IMR-90 (cell line): ENCODE measurements at regions not wholly inside any gene's neighbourhood (a gene's known extent, or its start where the extent isn't known, plus 50 kb on each side); places are given as distances from the start of the nearest gene placed in this dataset.

Experiments
- ATAC-seq: fragments of 200-7000 bp; cut with Tn5 transposase; 2 replicates; pipeline ENCODE4 v1.9.1; 2020; ENCODE audit warnings: low read depth, mild to moderate bottlenecking, moderate library complexity
- BruUV-seq: library from RNA; stranded (reverse); fragments of 400-500 nt; replicated peaks from 2 replicates; lab custom pipeline; 2021; lab: Mats Ljungman, UMichigan
- CTCF ChIA-PET: fragments of 300-600 bp; formaldehyde crosslinking; extraction: SDS; loops from one replicate; lab custom pipeline; 2021; ENCODE audit warnings: antibody characterized with exemption; lab: Yijun Ruan, JAX
- POLR2A ChIA-PET: fragments of 300-600 bp; sonication (Branson Sonifier 250); formaldehyde crosslinking; loops from one replicate; lab custom pipeline; 2022; ENCODE audit warnings: antibody characterized with exemption; ENCODE audit not compliant: unreplicated experiment; lab: Charles Lee
- DNase-seq: peaks from one replicate; pipeline ENCODE4 v3.0.0; 2013
- H2AFZ ChIP-seq: replicated peaks from 2 replicates; pipeline ENCODE3; 2013; ENCODE audit warnings: low read length, mild to moderate bottlenecking; ENCODE audit not compliant: poor library complexity
- H2AK5ac ChIP-seq: 2 replicates; pipeline ENCODE4 v1.6.1; 2013; ENCODE audit warnings: low read depth, low read length, inconsistent platforms
- H2AK9ac ChIP-seq: replicated peaks from 2 replicates; pipeline ENCODE3; 2013; ENCODE audit warnings: mild to moderate bottlenecking, low read depth, low read length, moderate library complexity; ENCODE audit not compliant: poor library complexity
- H2BK120ac ChIP-seq: 2 replicates; pipeline ENCODE4 v1.6.1; 2013; ENCODE audit warnings: low read depth, low read length, inconsistent platforms
- H2BK15ac ChIP-seq: 3 replicates; pipeline ENCODE4 v1.6.1; 2013; ENCODE audit warnings: low read depth, low read length, inconsistent platforms
- H2BK20ac ChIP-seq: 2 replicates; pipeline ENCODE4 v1.6.1; 2013; ENCODE audit warnings: low read depth, mild to moderate bottlenecking, inconsistent platforms, low read length, moderate library complexity
- H2BK5ac ChIP-seq: 2 replicates; pipeline ENCODE4 v1.6.1; 2013; ENCODE audit warnings: mild to moderate bottlenecking, low read depth, low read length, inconsistent platforms; ENCODE audit not compliant: poor library complexity, severe bottlenecking
- H3K14ac ChIP-seq: replicated peaks from 2 replicates; pipeline ENCODE4 v1.6.1; 2013; ENCODE audit warnings: low read depth, low read length, inconsistent platforms
- H3K18ac ChIP-seq: 2 replicates; pipeline ENCODE4 v1.6.1; 2013; ENCODE audit warnings: low read depth, low read length, control low read depth
- H3K23ac ChIP-seq: 2 replicates; pipeline ENCODE4 v1.6.1; 2013; ENCODE audit warnings: low read depth, low read length, inconsistent platforms
- H3K27ac ChIP-seq: 2 replicates; pipeline ENCODE4 v1.5.1; 2013; ENCODE audit warnings: mild to moderate bottlenecking, control low read depth, low read length; ENCODE audit not compliant: insufficient read depth
- H3K27me3 ChIP-seq: 2 replicates; pipeline ENCODE4 v1.6.1; 2013; ENCODE audit warnings: low read length; ENCODE audit not compliant: control insufficient read depth, insufficient read depth
- H3K36me3 ChIP-seq: 2 replicates; pipeline ENCODE4 v1.6.1; 2013; ENCODE audit warnings: low read length, mixed read lengths; ENCODE audit not compliant: control insufficient read depth, insufficient read depth
- H3K4ac ChIP-seq: 2 replicates; pipeline ENCODE4 v1.6.1; 2013; ENCODE audit warnings: low read depth, low read length, inconsistent platforms
- H3K4me1 ChIP-seq: 2 replicates; pipeline ENCODE4 v1.6.1; 2013; ENCODE audit warnings: low read length, mixed read lengths; ENCODE audit not compliant: control insufficient read depth, insufficient read depth
- H3K4me2 ChIP-seq: 2 replicates; pipeline ENCODE4 v1.6.1; 2013; ENCODE audit warnings: low read depth, mild to moderate bottlenecking, control low read depth, low read length, moderate library complexity
- H3K4me3 ChIP-seq: 2 replicates; pipeline ENCODE4 v1.5.1; 2013; ENCODE audit warnings: low read depth, mild to moderate bottlenecking, control low read depth, low read length, moderate library complexity; ENCODE audit not compliant: insufficient read depth
- H3K56ac ChIP-seq: 2 replicates; pipeline ENCODE4 v1.6.1; 2013; ENCODE audit warnings: low read length, inconsistent platforms; ENCODE audit not compliant: insufficient read depth; ENCODE audit errors: extremely low read depth
- H3K79me1 ChIP-seq, 2 experiments: 2 replicates each; pipeline ENCODE4 v1.6.1; 2013; ENCODE audit warnings: low read length in 2 of 2, inconsistent platforms in 1 of 2, low read depth in 1 of 2
- H3K9ac ChIP-seq: 2 replicates; pipeline ENCODE4 v1.6.1; 2013; ENCODE audit warnings: low read depth, low read length, control low read depth
- H3K9me1 ChIP-seq: 2 replicates; pipeline ENCODE4 v1.6.1; 2013; ENCODE audit warnings: low read length, inconsistent platforms; ENCODE audit not compliant: insufficient read depth
- H3K9me3 ChIP-seq: 2 replicates; pipeline ENCODE4 v1.6.1; 2013; ENCODE audit warnings: low read length; ENCODE audit not compliant: control insufficient read depth, insufficient read depth
- H4K20me1 ChIP-seq: 2 replicates; pipeline ENCODE4 v1.6.1; 2013; ENCODE audit warnings: low read length, inconsistent platforms; ENCODE audit not compliant: insufficient read depth
- H4K5ac ChIP-seq: 2 replicates; pipeline ENCODE4 v1.6.1; 2013; ENCODE audit warnings: mild to moderate bottlenecking, low read depth, low read length, control low read depth
- H4K8ac ChIP-seq, 2 experiments: 2 replicates each; pipeline ENCODE4 v1.6.1; 2013; ENCODE audit warnings: low read depth in 2 of 2, low read length in 2 of 2, control low read depth in 1 of 2, inconsistent platforms in 1 of 2
- H4K91ac ChIP-seq: 2 replicates; pipeline ENCODE4 v1.6.1; 2013; ENCODE audit warnings: low read depth, low read length, inconsistent platforms; ENCODE audit not compliant: insufficient read depth
- BHLHE40 ChIP-seq: fragments of 150-350 bp; IDR thresholded peaks from 2 replicates; pipeline ENCODE4 v1.6.1; 2016; ENCODE audit warnings: mild to moderate bottlenecking, low read depth, low read length
- CEBPB ChIP-seq: IDR thresholded peaks from 2 replicates; pipeline ENCODE4 v1.6.1; 2012; ENCODE audit warnings: low read depth, low read length, improper control_type of control experiment
- CHD1 ChIP-seq: IDR thresholded peaks from 2 replicates; pipeline ENCODE4 v1.6.1; 2012; ENCODE audit warnings: low read depth, low read length, improper control_type of control experiment
- FOS ChIP-seq: fragments of 150-350 bp; IDR thresholded peaks from 2 replicates; pipeline ENCODE4 v1.6.1; 2016; ENCODE audit warnings: low read depth, low read length
- MAFK ChIP-seq: IDR thresholded peaks from 2 replicates; pipeline ENCODE4 v1.6.1; 2012; ENCODE audit warnings: low read depth, low read length, improper control_type of control experiment
- MAZ ChIP-seq: IDR thresholded peaks from 2 replicates; pipeline ENCODE4 v1.6.1; 2012; ENCODE audit warnings: low read depth, mild to moderate bottlenecking, low read length, improper control_type of control experiment, moderate library complexity, borderline replicate concordance
- MXI1 ChIP-seq: IDR thresholded peaks from 2 replicates; pipeline ENCODE4 v1.6.1; 2012; ENCODE audit warnings: low read depth, mild to moderate bottlenecking, low read length, moderate library complexity, borderline replicate concordance
- NFE2L2 ChIP-seq: fragments of 150-350 bp; IDR thresholded peaks from 2 replicates; pipeline ENCODE4 v1.6.1; 2016; ENCODE audit warnings: low read depth, mild to moderate bottlenecking, low read length
- POLR2A ChIP-seq: IDR thresholded peaks from 2 replicates; pipeline ENCODE4 v1.6.1; 2012; ENCODE audit warnings: mild to moderate bottlenecking, low read depth, low read length
- RAD21 ChIP-seq: IDR thresholded peaks from 2 replicates; pipeline ENCODE4 v1.6.1; 2012; ENCODE audit warnings: low read length, improper control_type of control experiment
- RCOR1 ChIP-seq: IDR thresholded peaks from 2 replicates; pipeline ENCODE4 v1.6.1; 2012; ENCODE audit warnings: mild to moderate bottlenecking, low read length, improper control_type of control experiment; ENCODE audit not compliant: insufficient replicate concordance
- RFX5 ChIP-seq: IDR thresholded peaks from 2 replicates; pipeline ENCODE4 v1.8.0; 2012; ENCODE audit warnings: low read depth, mild to moderate bottlenecking, low read length, moderate library complexity
- SMC3 ChIP-seq: fragments of 150-350 bp; IDR thresholded peaks from 2 replicates; pipeline ENCODE4 v1.6.1; 2016; ENCODE audit warnings: low read depth, mild to moderate bottlenecking, antibody characterized with exemption, low read length, moderate library complexity
- USF2 ChIP-seq: fragments of 150-350 bp; IDR thresholded peaks from 2 replicates; pipeline ENCODE4 v1.6.1; 2017; ENCODE audit warnings: mild to moderate bottlenecking, antibody characterized with exemption, low read length, low read depth
- WGBS, 2 experiments: methylation state at CpG; one replicate each; pipeline versions ENCODE4 v1.1.5 to v1.1.7; 2013; ENCODE audit warnings: missing lambda C conversion rate in 2 of 2; ENCODE audit not compliant: insufficient read length in 1 of 2; ENCODE audit errors: extremely low coverage in 2 of 2; 5-methylcytosine and 5-hydroxymethylcytosine counted together
- dilution Hi-C: fragments of 300-500 bp; cut with HindIII; formaldehyde crosslinking; loops from one replicate; pipeline ENCODE4 v1.14.3; 2018; ENCODE audit warnings: low sequenced_read_pairs; ENCODE audit not compliant: unreplicated experiment
- in situ Hi-C: fragments of 300-500 bp; cut with MboI; formaldehyde crosslinking; loops from 3 replicates; pipeline ENCODE4 v1.14.3; 2019; ENCODE audit warnings: low sequenced_read_pairs, inconsistent platforms, mixed read lengths
- intact Hi-C: fragments of 100-400 bp; cut with micrococcal nuclease; formaldehyde crosslinking; loops from 2 replicates; pipeline ENCODE4 v1.10.0; 2022
- TF ChIP-seq, protein P1 (sequence below): conservative IDR thresholded peaks from 2 replicates; pipeline ENCODE4 v1.5.1; 2012; ENCODE audit warnings: mild to moderate bottlenecking, low read depth, low read length, improper control_type of control experiment
- TF ChIP-seq, protein P2 (sequence below): fragments of 150-350 bp; IDR thresholded peaks from 2 replicates; pipeline ENCODE4 v1.6.1; 2016; ENCODE audit warnings: low read depth, mild to moderate bottlenecking, low read length, moderate library complexity, borderline replicate concordance

DNA sequence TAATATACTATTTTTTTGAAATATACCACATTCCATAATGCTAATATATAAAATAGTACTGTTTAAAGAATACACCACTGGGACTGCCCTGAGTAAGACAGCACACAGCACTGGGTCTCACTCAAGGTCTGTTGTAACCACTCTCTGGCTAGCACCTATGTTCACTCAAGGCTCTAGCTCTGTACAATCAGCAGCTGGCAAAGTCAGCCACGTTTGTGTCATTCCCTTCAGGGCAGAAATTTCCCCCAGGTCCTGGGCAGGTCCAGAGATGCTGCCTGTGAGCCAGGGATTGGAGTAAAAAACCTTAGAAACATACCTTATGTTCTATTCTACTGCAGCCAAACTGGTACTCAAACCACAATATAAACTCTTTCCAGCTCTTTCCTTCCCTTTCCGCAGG, 1160.2 kb upstream of the ADGRL3 start:
- Histone ChIP-seq H3K4me1 (no peaks in the 10 kb centered on the region), H2AK5ac (no peak overlapping the region), H2BK5ac (no peak overlapping the region), H2AK9ac (no peak overlapping the region), H4K20me1 (no peaks in the 10 kb centered on the region), H3K23ac (no peak overlapping the region), H3K27me3 (no peaks in the 10 kb centered on the region), H3K36me3 (no peaks in the 10 kb centered on the region), H3K27ac (no peak overlapping the region), H2AFZ (no peak overlapping the region), H2BK20ac (no peak overlapping the region), H2BK15ac (no peak overlapping the region), H4K5ac (no peak overlapping the region), H3K9ac (no peak overlapping the region), H3K4me3 (no peak overlapping the region), H3K9me3 (peaks cover 12% of the 10 kb centered on the region), H3K14ac (no peak overlapping the region), H4K91ac (no peak overlapping the region), H3K56ac (no peak overlapping the region), H2BK120ac (no peak overlapping the region), H3K4ac (no peak overlapping the region), H3K9me1 (no peaks in the 10 kb centered on the region), H3K4me2 (no peak overlapping the region), H3K79me1 (no peaks in the 10 kb centered on the region), H3K18ac (no peak overlapping the region), H4K8ac (no peak overlapping the region)
- CTCF ChIA-PET: no interaction called here
- ATAC-seq: no peak
- no TSS peak for BruUV-seq
- in situ Hi-C loops (no loop called here), dilution Hi-C loops (no loop called here), intact Hi-C loops (no loop called here)
- TF ChIP-seq RFX5: no peak
- TF ChIP-seq MAZ: no peak
- no peak for TF ChIP-seq MXI1
- no peak for TF ChIP-seq NFE2L2
- TF ChIP-seq RAD21: no peak
- TF ChIP-seq USF2: no peak
- no peak for TF ChIP-seq SMC3
- TF ChIP-seq FOS: no peak
- no peak for TF ChIP-seq MAFK
- TF ChIP-seq, protein P1, sequence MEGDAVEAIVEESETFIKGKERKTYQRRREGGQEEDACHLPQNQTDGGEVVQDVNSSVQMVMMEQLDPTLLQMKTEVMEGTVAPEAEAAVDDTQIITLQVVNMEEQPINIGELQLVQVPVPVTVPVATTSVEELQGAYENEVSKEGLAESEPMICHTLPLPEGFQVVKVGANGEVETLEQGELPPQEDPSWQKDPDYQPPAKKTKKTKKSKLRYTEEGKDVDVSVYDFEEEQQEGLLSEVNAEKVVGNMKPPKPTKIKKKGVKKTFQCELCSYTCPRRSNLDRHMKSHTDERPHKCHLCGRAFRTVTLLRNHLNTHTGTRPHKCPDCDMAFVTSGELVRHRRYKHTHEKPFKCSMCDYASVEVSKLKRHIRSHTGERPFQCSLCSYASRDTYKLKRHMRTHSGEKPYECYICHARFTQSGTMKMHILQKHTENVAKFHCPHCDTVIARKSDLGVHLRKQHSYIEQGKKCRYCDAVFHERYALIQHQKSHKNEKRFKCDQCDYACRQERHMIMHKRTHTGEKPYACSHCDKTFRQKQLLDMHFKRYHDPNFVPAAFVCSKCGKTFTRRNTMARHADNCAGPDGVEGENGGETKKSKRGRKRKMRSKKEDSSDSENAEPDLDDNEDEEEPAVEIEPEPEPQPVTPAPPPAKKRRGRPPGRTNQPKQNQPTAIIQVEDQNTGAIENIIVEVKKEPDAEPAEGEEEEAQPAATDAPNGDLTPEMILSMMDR: no peak
- TF ChIP-seq BHLHE40: no peak
- TF ChIP-seq, protein P2, sequence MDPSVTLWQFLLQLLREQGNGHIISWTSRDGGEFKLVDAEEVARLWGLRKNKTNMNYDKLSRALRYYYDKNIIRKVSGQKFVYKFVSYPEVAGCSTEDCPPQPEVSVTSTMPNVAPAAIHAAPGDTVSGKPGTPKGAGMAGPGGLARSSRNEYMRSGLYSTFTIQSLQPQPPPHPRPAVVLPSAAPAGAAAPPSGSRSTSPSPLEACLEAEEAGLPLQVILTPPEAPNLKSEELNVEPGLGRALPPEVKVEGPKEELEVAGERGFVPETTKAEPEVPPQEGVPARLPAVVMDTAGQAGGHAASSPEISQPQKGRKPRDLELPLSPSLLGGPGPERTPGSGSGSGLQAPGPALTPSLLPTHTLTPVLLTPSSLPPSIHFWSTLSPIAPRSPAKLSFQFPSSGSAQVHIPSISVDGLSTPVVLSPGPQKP: no peak
- TF ChIP-seq POLR2A: no peak
- TF ChIP-seq RCOR1: no peak
- TF ChIP-seq CHD1: no peak
- no peak for TF ChIP-seq CEBPB
- POLR2A ChIA-PET: no interaction called here
- DNase-seq: no peak
- WGBS, 2 experiments: 60% methylated on average over 1 of the region's 2 CpGs; no CpG with 5 or more reads in 1 of the 2 experiments
